HG02943 (cell line): ENCODE measurements at regions not wholly inside any gene's neighbourhood (a gene's known extent, or its start where the extent isn't known, plus 50 kb on each side); places are given as distances from the start of the nearest gene placed in this dataset.
A peak's percentile ranks its signal among the peaks of the same experiment; 100 is the strongest.
"Not testable (repeated sequence)": the region's sequence is repeated elsewhere in the genome, so short reads cannot be mapped to it uniquely, and the experiment has no call there.

ENCODE experiments used
- ATAC-seq: cut with Tn5 transposase; IDR thresholded peaks from one replicate; pipeline ENCODE4 v1.9.1; 2021; ENCODE audit warnings: mild to moderate bottlenecking, low read depth, moderate library complexity; ENCODE audit not compliant: unreplicated experiment

- ATAC-seq: no peak
These were observed 203.4 kb downstream of the KIT start for GRCh38 chr4:54861201-54861600.

DNA sequence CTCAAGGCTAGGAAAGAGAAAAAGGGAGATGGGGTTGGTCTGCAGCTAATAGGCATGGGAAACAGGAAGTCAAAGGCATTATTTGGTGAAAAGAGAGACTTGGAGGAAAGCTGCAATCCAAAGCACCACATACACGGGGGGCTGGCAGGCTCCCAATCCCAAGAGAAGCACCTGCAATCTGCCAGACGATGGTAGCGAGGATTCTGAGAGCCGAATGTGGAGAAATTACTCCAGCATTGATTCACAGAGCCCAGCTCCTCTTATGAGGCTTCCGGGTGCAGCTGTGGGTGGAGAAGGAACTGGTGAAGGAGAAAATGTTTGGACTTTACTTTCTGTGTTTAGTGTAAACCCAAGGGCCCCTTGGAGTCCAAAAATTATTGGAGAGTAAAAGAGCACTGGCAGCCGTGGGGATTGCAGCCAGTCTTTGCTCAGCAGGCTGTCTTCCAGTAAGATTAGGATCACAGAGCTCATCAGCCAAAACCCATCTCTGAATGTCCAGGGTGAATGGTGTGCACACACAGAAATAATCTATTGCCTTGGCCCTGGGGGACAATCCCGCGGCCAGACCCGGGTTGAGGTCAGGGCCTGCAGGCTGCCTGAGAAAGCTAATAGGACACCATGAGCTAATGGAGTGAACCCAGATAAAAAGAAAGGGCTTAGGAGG is 197.6 kb downstream of the KIT start:
- ATAC-seq: no peak

DNA sequence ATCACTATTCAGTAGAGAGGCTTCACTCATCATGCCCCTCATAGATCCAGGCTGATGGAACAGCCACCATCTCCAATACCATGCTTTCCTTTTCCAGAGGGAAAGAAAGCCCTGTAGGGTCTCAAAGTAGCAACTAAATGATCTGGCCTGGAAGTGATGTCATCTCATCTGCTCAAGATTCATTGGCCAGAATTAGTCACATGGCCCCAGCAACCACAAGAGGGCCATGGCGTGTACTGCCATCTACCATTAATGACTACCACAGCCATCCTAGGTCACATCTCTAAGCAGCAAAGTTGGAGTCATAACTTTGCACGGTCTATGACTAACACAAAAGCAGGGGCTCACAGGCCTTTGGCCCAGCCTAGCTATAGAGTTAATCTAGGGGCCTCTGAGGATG is 194.8 kb downstream of the KIT start:
- no peak for ATAC-seq

DNA sequence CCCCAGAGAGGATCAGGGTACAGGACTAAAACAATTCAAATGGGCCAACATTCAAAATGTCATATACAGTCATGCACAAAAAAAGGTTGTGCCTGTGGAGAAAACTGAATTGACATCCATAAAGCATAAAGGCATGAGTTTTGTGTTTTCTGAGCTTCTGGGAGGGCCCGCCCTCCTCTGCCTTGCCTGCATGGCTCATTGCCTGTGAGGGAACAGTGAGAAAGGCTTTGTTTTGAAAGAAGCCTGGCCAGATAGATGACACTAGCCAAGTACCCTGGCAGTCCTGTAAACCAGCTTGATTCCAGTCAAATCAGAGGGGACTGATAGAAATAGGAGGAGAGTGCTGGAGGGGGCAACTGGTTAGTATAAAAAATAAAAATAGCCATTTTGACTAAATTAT is 194.3 kb downstream of the KIT start:
- no peak for ATAC-seq

- ATAC-seq: no peak
These were observed 187.2 kb downstream of the KIT start for GRCh38 chr4:54844911-54845310.

GRCh38 chr4:54843946-54844345 is 186.2 kb downstream of the KIT start:
- ATAC-seq: peak; percentile 56

DNA sequence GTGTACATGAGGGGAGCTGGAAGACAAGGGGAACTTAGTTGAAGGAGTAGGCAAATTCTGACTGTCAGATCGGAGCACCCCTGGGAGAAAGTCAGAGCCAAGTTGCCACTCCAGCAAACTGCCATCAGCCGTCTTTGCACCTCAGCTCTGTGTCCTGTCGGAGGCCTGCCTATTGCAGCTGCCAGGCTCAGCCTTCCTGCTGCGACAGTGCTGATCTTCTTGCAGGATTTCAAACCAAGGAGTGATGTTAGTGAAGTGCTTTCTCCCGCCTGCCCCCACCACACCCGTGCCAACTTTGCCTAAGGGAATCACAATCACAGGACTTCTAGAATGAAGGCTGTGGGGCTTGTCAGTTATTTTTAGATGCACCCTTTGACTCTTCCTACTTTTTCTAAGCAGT is 185.3 kb downstream of the KIT start:
- no peak for ATAC-seq

DNA sequence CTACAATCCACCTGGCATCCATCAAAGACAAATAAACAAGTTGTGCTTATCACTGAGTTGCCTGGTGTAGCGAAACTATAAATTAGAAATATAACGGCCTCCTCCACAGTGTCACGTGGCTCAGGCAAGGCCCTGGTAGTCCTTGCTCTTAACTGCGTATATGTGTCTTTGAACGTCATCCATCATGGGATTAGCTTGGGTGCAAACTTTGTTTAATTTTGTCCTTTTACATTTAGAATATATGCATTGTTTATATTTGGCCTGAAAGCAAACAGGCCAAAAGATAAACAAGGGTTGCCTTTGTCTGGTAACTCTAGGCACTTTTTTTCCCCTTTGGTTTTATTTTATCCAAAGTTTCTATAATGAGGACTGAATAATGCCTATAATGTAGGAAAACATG is 184.9 kb downstream of the KIT start:
- ATAC-seq: no peak

DNA sequence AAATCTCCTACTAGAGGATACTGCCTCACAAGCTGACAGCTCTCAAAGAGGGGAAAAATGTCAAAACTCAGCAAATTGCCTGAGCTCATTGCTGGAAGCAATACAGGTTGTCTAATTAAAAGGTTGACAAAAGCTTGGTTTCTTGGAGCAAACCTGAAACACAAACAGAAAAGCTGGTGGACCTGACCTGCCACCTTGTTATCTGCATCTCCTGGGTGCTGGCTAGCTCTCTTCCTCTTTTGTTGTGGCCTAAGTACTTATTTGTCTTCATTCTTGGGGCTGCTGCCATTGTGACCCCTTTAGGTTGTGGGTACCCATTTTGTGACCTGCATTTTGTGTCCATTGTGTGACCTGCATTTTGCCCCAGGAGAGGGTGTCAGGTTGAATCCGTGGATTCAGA is 184.5 kb downstream of the KIT start:
- no peak for ATAC-seq

GRCh38 chr4:54840992-54841768 is 183.4 kb downstream of the KIT start:
- no peak for ATAC-seq

- ATAC-seq: no peak
These were observed 182.7 kb downstream of the KIT start for GRCh38 chr4:54840430-54840829.

DNA sequence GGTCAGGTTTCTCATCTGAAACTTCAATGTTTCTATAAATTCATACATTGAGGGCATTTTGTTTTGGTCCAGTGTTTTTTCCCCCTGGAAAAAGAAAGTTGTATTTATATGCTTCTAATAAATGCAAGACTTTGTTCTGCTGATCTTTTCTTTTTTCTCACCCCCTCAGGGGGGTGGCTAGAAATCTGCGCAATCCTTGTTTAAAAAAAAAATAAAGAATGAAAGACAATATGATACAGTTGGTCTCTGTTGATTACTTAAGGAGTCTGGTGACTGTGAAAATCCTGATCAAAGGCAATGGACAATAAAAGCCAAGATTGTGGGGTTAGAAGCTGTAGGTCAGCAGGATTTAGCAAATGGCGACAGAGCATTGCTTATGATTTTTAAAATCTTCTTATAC is 180.5 kb downstream of the KIT start:
- ATAC-seq: no peak

- no peak for ATAC-seq
These were observed 179.9 kb downstream of the KIT start for GRCh38 chr4:54837576-54838140.

GRCh38 chr4:54828361-54828760 is 170.6 kb downstream of the KIT start:
- ATAC-seq: not testable (repeated sequence)

- ATAC-seq: no peak
These were observed 165.9 kb downstream of the KIT start for GRCh38 chr4:54823616-54824015.

DNA sequence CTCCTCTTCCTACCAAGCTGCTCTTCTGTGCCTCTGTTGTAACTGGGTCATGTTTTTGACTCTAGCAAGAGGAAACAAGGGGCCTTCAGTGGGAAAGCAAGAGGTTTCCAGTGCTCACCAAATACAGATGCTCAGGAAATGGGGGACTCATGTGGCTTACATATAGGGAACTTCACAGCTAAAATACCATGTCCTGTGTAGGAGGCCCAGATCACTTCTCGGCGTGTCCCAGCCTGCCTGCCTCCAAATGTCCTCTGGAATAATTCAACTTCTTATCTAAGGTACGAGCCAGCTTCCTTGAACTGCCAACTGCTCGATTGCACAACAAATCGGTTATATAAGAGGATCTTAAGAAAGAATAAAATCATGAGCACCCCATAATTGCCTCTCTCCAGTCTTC is 161.3 kb downstream of the KIT start:
- ATAC-seq: no peak

DNA sequence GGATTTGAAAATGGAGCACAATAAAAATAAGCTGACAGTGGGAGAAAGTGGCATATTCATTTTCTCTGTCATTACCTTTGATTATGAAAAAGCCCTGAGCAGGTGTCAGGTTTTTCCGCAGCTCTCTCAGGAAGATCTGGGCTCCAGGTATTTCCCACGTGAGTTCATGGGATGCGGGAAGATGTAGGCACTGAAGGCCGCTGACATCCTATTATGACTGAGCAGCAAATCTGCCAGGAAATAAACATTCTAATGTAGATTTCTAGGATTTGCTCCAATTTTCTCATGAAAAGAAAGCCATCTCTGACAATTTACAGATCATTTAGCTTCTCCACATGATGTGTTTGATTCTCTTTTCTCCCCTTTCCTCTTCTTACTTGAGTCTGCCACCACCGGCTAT is 160.7 kb downstream of the KIT start:
- ATAC-seq: no peak

DNA sequence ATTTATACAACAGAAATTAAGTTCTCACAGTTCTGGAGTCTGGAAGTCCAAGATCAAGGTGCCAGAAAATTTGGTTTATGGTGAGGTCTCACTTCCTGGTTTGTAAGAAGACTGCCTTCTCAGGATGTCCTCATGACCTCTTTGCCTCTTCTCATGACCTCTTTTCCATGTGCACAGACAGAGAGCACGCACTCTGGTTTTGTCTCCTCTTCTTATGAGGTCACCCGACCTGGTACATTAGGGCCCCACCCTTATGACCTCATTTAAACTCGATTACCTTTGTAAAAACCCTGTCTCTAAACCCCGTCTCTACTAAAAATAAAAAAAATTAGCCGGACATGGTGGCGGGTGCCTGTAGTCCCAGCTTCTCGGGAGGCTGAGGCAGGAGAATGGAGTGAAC is 155.9 kb downstream of the KIT start:
- ATAC-seq: no peak

GRCh38 chr4:54806351-54806750 is 148.6 kb downstream of the KIT start:
- ATAC-seq: no peak

DNA sequence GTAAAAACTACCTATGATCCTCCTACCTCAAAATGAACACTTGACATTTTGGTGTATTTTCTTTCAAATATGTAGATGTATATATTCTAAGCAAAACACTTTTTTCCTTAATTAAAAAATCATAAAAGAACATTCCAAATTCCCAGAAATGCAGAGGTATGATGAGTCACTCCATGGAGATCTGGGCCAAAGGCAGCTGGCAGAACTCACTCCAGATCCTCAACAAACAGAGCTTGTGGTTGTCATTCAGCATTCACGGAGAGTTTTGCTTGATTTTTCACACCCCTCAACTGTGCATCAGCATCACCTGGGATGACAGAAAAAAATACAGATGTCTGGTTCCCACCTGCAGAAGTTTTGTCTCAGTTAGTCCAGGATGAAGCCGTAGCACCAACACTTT is 144.6 kb downstream of the KIT start:
- ATAC-seq: no peak

DNA sequence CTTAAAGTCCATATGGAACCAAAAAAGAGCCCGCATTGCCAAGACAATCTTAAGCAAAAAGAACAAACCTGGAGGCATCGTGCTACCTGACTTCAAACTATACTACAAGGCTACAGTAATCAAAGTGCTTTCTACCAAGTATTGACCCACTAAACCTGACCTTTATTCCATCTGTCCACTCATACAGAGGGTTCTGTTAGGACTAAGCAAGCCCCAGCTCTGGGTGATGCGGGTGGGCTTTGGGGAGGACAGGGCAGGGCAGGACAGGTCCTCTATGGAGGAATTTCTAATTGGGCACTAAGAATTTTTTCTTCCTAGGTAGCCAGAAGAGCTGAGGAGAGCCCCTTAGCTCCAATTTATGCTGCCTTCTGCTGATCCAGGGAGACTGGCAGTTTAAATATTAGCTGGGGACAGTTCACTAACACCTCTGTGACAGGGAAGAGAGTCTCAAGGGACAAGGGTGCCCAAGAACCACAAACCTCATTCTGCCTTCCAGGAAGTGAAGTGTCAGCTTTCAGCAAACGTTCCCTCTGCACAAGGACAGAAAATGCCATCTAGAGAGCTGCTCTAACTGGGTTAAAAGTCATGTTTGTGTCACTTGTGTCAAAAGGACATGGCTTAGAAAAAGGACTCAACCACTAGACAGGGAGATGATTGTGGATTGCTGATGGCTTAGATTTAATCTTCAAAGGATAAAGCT is 143.2 kb downstream of the KIT start:
- peak; percentile 97 for ATAC-seq
